WERI-Rb-1 (cell line): ENCODE measurements at regions not wholly inside any gene's neighbourhood (a gene's known extent, or its start where the extent isn't known, plus 50 kb on each side); places are given as distances from the start of the nearest gene placed in this dataset.
"Not testable (repeated sequence)": the region's sequence is repeated elsewhere in the genome, so short reads cannot be mapped to it uniquely, and the experiment has no call there.

Source experiments
- DNase-seq: peaks from one replicate; pipeline ENCODE4 v3.0.0-alpha.2; 2020
- H3K27ac ChIP-seq: fragments of 250-450 bp; sonication (Bioruptor Pico); 2 replicates; pipeline ENCODE4 v1.5.1; 2020; ENCODE audit warnings: mild to moderate bottlenecking, moderate library complexity
- H3K27me3 ChIP-seq: fragments of 250-450 bp; sonication (Bioruptor Pico); 2 replicates; pipeline ENCODE4 v1.5.1; 2021; ENCODE audit warnings: mild to moderate bottlenecking, low read depth, moderate library complexity; ENCODE audit not compliant: insufficient read depth, severe bottlenecking
- H3K36me3 ChIP-seq: fragments of 250-450 bp; sonication (Bioruptor Pico); 2 replicates; pipeline ENCODE4 v1.5.1; 2020; ENCODE audit warnings: mild to moderate bottlenecking, moderate library complexity
- H3K4me3 ChIP-seq: 2 replicates; pipeline ENCODE4 v1.5.1; 2011; ENCODE audit warnings: low read depth, mild to moderate bottlenecking, control low read depth, low read length
- H3K9me3 ChIP-seq: fragments of 250-450 bp; sonication (Bioruptor Pico); 2 replicates; pipeline ENCODE4 v1.5.1; 2021; ENCODE audit warnings: mild to moderate bottlenecking, moderate library complexity; ENCODE audit not compliant: severe bottlenecking
- TF ChIP-seq, protein P1 (sequence below): IDR thresholded peaks from 2 replicates; pipeline ENCODE4 v1.5.1; 2011; ENCODE audit warnings: low read depth, mild to moderate bottlenecking, control low read depth, inconsistent platforms, low read length

- no peak overlapping the region for H3K4me3 ChIP-seq
- DNase-seq = no peak
- H3K27ac ChIP-seq = no peak overlapping the region
Observed at GRCh38 chr18:39453356-39453755, 1887.8 kb upstream of the CELF4 start.

GRCh38 chr18:39450958-39451357 is 1885.4 kb upstream of the CELF4 start:
- TF ChIP-seq, protein P1, sequence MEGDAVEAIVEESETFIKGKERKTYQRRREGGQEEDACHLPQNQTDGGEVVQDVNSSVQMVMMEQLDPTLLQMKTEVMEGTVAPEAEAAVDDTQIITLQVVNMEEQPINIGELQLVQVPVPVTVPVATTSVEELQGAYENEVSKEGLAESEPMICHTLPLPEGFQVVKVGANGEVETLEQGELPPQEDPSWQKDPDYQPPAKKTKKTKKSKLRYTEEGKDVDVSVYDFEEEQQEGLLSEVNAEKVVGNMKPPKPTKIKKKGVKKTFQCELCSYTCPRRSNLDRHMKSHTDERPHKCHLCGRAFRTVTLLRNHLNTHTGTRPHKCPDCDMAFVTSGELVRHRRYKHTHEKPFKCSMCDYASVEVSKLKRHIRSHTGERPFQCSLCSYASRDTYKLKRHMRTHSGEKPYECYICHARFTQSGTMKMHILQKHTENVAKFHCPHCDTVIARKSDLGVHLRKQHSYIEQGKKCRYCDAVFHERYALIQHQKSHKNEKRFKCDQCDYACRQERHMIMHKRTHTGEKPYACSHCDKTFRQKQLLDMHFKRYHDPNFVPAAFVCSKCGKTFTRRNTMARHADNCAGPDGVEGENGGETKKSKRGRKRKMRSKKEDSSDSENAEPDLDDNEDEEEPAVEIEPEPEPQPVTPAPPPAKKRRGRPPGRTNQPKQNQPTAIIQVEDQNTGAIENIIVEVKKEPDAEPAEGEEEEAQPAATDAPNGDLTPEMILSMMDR = no peak
- Histone ChIP-seq H3K36me3 (no peaks in the 10 kb centered on the region), H3K27ac (no peak overlapping the region), H3K9me3 (no peaks in the 10 kb centered on the region), H3K27me3 (no peaks in the 10 kb centered on the region), H3K4me3 (no peak overlapping the region)
- DNase-seq = no peak

More at GRCh38 chr18:39453356-39453755, 1887.8 kb upstream of the CELF4 start:
- TF ChIP-seq, protein P1 = no peak
- no peaks in the 10 kb centered on the region for H3K36me3 ChIP-seq
- no peaks in the 10 kb centered on the region for H3K9me3 ChIP-seq
- no peaks in the 10 kb centered on the region for H3K27me3 ChIP-seq

- TF ChIP-seq, protein P1 = no peak
- Histone ChIP-seq H3K4me3 (no peak overlapping the region), H3K9me3 (no peaks in the 10 kb centered on the region), H3K27ac (no peak overlapping the region), H3K27me3 (no peaks in the 10 kb centered on the region), H3K36me3 (no peaks in the 10 kb centered on the region)
- no peak for DNase-seq
Observed at GRCh38 chr18:39449566-39449965, 1884.0 kb upstream of the CELF4 start.

DNA sequence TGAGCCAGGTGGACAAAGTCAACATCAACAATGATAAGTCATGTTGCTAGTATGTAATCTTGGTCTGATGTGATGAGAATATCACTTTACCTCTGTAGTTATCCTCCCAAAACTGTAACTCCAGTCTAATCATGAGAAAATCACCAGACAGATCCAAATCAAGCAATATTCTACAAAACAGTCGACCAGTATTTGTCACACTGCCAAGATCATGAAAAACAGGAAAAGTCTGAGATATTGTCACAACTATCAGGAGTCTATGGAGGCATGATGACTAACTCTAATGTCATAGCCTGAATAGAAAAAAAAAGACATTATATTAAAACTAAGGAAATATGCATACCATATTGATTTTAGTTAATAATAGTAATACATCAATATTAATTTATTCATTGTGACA is 1883.3 kb upstream of the CELF4 start:
- no peak overlapping the region for H3K27ac ChIP-seq
- no peak for DNase-seq
- no peaks in the 10 kb centered on the region for H3K36me3 ChIP-seq
- TF ChIP-seq, protein P1 = no peak
- H3K9me3 ChIP-seq = no peaks in the 10 kb centered on the region
- H3K4me3 ChIP-seq = no peak overlapping the region
- H3K27me3 ChIP-seq = no peaks in the 10 kb centered on the region

DNA sequence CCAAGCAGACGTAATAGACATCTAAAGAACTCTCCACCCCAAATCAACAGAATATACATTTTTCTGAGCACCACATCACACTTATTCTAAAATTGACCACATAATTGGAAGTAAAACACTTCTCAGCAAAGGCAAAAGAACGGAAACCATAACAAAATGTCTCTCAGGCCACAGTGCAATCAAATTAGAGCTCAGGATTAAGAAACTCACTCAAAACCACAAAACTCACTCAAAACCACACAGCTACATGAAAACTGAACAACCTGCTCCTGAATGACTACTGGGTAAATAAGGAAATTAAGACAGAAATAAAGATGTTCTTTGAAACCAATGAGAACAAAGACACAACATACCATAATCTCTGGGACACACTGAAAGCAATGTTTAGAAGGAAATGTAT is 1879.4 kb upstream of the CELF4 start:
- H3K9me3 ChIP-seq, H3K36me3 ChIP-seq, H3K27ac ChIP-seq, H3K4me3 ChIP-seq, H3K27me3 ChIP-seq, DNase-seq: not testable (repeated sequence)

DNA sequence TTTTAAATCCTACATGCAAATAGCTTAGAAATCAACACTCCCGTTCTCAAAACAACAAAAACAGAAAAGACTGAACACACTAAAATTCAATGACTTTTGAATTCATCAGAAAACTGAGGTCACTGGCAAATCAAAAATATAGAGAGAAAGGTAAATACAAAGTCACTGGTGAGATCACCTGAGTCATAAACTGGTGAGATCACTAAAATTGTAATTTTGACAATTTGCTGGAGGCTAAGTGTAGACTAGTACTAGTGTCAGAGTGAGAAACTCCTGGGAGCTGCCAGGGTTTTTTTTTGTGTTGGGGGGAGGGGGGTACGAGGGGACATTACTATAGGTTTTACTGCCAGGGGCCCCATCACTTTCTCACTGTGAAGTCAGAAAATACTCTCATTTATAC is 1876.0 kb upstream of the CELF4 start:
- DNase-seq = no peak
- Histone ChIP-seq H3K27ac (no peak overlapping the region), H3K4me3 (no peak overlapping the region), H3K9me3 (no peaks in the 10 kb centered on the region), H3K36me3 (no peaks in the 10 kb centered on the region), H3K27me3 (no peaks in the 10 kb centered on the region)
- TF ChIP-seq, protein P1 = no peak
